HG02678 (cell line): ENCODE measurements at regions not wholly inside any gene's neighbourhood (a gene's known extent, or its start where the extent isn't known, plus 50 kb on each side); places are given as distances from the start of the nearest gene placed in this dataset.
A peak's percentile ranks its signal among the peaks of the same experiment; 100 is the strongest.

Source experiments
- ATAC-seq: cut with Tn5 transposase; IDR thresholded peaks from one replicate; pipeline ENCODE4 v1.9.1; 2021; ENCODE audit warnings: mild to moderate bottlenecking, moderate library complexity; ENCODE audit not compliant: unreplicated experiment

GRCh38 chr11:29783506-29783905 is 233.3 kb downstream of the KCNA4 start:
- no peak for ATAC-seq

- no peak for ATAC-seq
Observed at GRCh38 chr11:29782447-29782846, 234.4 kb downstream of the KCNA4 start.

GRCh38 chr11:29781268-29781667 is 235.6 kb downstream of the KCNA4 start:
- no peak for ATAC-seq

GRCh38 chr11:29780756-29781155 is 236.1 kb downstream of the KCNA4 start:
- ATAC-seq = no peak

- no peak for ATAC-seq
Observed at GRCh38 chr11:29773656-29774264, 243.1 kb downstream of the KCNA4 start.

GRCh38 chr11:29756871-29757270 is 260.0 kb downstream of the KCNA4 start:
- ATAC-seq = no peak

- no peak for ATAC-seq
Observed at GRCh38 chr11:29755474-29755873, 261.4 kb downstream of the KCNA4 start.

- ATAC-seq = no peak
Observed at GRCh38 chr11:29751618-29752017, 265.2 kb downstream of the KCNA4 start.

- no peak for ATAC-seq
Observed at GRCh38 chr11:29750392-29750791, 266.4 kb downstream of the KCNA4 start.

- ATAC-seq = no peak
Observed at GRCh38 chr11:29734287-29734686, 282.5 kb downstream of the KCNA4 start.

- ATAC-seq = no peak
Observed at GRCh38 chr11:29713831-29714320, 303.0 kb downstream of the KCNA4 start.

- no peak for ATAC-seq
Observed at GRCh38 chr11:29712616-29713015, 304.2 kb downstream of the KCNA4 start.

GRCh38 chr11:29707924-29708323 is 308.9 kb downstream of the KCNA4 start:
- ATAC-seq = no peak

- no peak for ATAC-seq
Observed at GRCh38 chr11:29685361-29685760, 331.5 kb downstream of the KCNA4 start.

GRCh38 chr11:29682856-29683255 is 334.0 kb downstream of the KCNA4 start:
- no peak for ATAC-seq

GRCh38 chr11:29679996-29680395 is 336.8 kb downstream of the KCNA4 start:
- peak; percentile 80 for ATAC-seq

GRCh38 chr11:29676993-29677392 is 339.8 kb downstream of the KCNA4 start:
- no peak for ATAC-seq

- ATAC-seq = no peak
Observed at GRCh38 chr11:29669310-29669709, 347.5 kb downstream of the KCNA4 start.

GRCh38 chr11:29657709-29658108 is 359.1 kb downstream of the KCNA4 start:
- no peak for ATAC-seq

GRCh38 chr11:29656597-29656996 is 360.2 kb downstream of the KCNA4 start:
- no peak for ATAC-seq

- ATAC-seq = no peak
Observed at GRCh38 chr11:29645373-29645772, 371.5 kb downstream of the KCNA4 start.

- no peak for ATAC-seq
Observed at GRCh38 chr11:29641201-29641600, 375.6 kb downstream of the KCNA4 start.

- ATAC-seq = no peak
Observed at GRCh38 chr11:29634744-29635143, 382.1 kb downstream of the KCNA4 start.
